ENCODE measurements at regions not wholly inside any gene's neighbourhood (a gene's known extent, or its start where the extent isn't known, plus 50 kb on each side); places are given as distances from the start of the nearest gene placed in this dataset.

DNA sequence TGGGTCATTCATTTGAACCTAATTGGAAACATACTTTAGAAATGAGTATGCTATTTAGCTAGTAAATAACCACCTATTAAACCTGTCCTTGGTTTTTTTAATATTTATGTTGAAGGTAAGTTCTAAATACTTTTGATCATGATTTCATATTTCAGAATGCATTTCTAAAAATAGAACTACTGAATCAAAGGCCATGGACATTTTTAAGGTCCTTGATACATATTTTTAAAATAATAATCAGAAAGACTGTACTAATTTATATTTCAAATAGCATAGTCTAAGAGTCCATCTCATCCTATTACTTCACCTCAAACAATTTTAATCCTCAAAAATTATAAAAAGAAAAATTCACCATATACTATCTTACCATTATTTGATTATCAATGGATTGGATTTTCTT, 102.1 kb upstream of the AKR1E2 start:
- ATAC-seq (replicated peaks in 1 of 4) (no peak), DNase-seq (no peak)
- Histone ChIP-seq H3K9me3 (no peaks in the 10 kb centered on the region), H3K4me1 (ENCODE audit: control insufficient read depth in 1 of 2, extremely low read depth in 1 of 2, insufficient read depth in 2 of 2, low read length in 2 of 2) (no peaks in the 10 kb centered on the region), H3K36me3 (ENCODE audit: control insufficient read depth in 2 of 2, extremely low read depth in 1 of 2, insufficient read depth in 1 of 2, low read length in 1 of 2) (no peaks in the 10 kb centered on the region), H3K27me3 (replicated peaks in 1 of 2; ENCODE audit: control insufficient read depth in 2 of 2, extremely low read depth in 1 of 2, insufficient read depth in 2 of 2, low read length in 1 of 2) (no peaks in the 10 kb centered on the region), H3K4me3 (ENCODE audit: control insufficient read depth in 1 of 2, extremely low read depth in 1 of 2, low read length in 1 of 2) (no peak overlapping the region), H3K27ac (ENCODE audit: low read length) (no peak overlapping the region)
- Mint-ChIP-seq H3K9me3 (no peaks in the 10 kb centered on the region), H3K4me3 (no peak overlapping the region), H3K27ac (no peak overlapping the region), H3K36me3 (no peaks in the 10 kb centered on the region), H3K4me1 (no peaks in the 10 kb centered on the region), H3K27me3 (peaks cover 9 to 13% of the 10 kb centered on the region in 2 donors)
- POLR2A ChIA-PET = no interaction called here
- CTCF ChIA-PET = no interaction called here

DNA sequence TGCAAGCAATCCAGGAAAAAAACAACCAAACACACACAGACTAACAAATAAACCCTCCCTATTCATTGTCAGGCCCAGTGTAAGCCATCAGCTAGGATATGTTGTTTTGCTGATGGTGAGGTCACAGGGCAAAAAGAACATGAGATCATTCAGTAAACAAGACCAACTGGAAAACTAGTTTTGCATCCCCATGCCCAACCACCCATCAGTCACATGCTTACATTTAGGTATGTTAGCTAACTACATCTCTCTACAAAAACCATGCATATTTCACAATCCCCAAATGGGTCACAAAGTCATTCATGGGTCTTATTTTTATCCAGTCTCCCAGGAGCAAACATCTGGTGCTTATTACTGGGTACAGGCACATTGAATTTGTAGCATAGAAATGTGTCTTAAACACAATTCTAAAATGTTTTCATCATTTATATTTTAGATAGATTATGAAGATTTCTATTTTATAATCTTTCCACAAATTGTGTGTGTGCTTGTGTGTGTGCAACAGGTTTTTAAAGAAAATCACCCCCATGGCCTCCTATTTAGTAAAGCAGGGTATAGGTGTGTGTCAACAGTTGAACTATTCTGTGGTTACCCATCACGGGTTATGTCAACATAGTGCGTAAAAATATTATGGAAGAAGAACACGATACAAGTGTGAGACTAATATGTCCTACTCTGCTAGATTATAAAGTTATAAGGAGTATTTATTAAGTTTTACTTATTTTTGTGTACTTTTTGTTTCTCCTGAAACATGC, 103.8 kb upstream of the AKR1E2 start:
- POLR2A ChIA-PET = no interaction called here
- H3K4me3 Mint-ChIP-seq = no peak overlapping the region

DNA sequence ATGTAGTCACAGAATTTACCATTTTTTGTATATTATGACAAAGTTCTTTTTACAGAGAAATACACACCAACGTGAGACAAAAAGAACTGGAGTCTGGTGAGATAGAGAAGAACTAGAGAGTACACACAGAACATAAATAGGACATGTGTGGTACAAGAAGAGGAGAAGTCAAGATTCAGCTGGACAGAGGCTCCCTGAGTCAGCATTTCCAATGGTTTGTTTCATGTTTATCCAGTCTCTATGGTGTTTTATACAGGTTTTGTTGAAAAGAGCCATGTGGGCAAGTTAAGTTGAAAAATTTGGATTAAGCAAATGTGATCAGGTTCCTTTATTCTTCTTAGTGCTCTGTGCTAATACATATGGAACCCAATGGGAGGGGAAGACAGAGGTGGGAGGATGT, 105.5 kb upstream of the AKR1E2 start:
- Mint-ChIP-seq H3K4me3 (no peak overlapping the region), H3K9me3 (no peaks in the 10 kb centered on the region), H3K27me3 (peaks cover 5 to 7% of the 10 kb centered on the region in 2 donors), H3K27ac (no peak overlapping the region), H3K4me1 (no peaks in the 10 kb centered on the region), H3K36me3 (no peaks in the 10 kb centered on the region)
- ChIA-PET CTCF (no interaction called here), POLR2A (no interaction called here)
- H3K27ac ChIP-seq (ENCODE audit: low read length) = no peak overlapping the region
- ATAC-seq (replicated peaks in 1 of 4) (no peak), DNase-seq (no peak)
- no peaks in the 10 kb centered on the region for H3K27me3 ChIP-seq (replicated peaks in 1 of 2; ENCODE audit: control insufficient read depth in 2 of 2, extremely low read depth in 1 of 2, insufficient read depth in 2 of 2, low read length in 1 of 2)
- WGBS (ENCODE audit: insufficient coverage) = no CpG with 5 or more reads among the region's 1 CpG
- no peaks in the 10 kb centered on the region for H3K36me3 ChIP-seq (ENCODE audit: control insufficient read depth in 2 of 2, extremely low read depth in 1 of 2, insufficient read depth in 1 of 2, low read length in 1 of 2)
- H3K4me1 ChIP-seq (ENCODE audit: control insufficient read depth in 1 of 2, extremely low read depth in 1 of 2, insufficient read depth in 2 of 2, low read length in 2 of 2) = no peaks in the 10 kb centered on the region
- H3K9me3 ChIP-seq = no peaks in the 10 kb centered on the region
- no peak overlapping the region for H3K4me3 ChIP-seq (ENCODE audit: control insufficient read depth in 1 of 2, extremely low read depth in 1 of 2, low read length in 1 of 2)

More for the DNA sequence above, 103.8 kb upstream of the AKR1E2 start:
- Mint-ChIP-seq H3K9me3 (no peaks in the 10 kb centered on the region), H3K4me1 (no peaks in the 10 kb centered on the region), H3K27ac (no peak overlapping the region), H3K36me3 (no peaks in the 10 kb centered on the region), H3K27me3 (peaks cover 7 to 9% of the 10 kb centered on the region in 2 donors)
- no peaks in the 10 kb centered on the region for H3K27me3 ChIP-seq (replicated peaks in 1 of 2; ENCODE audit: control insufficient read depth in 2 of 2, extremely low read depth in 1 of 2, insufficient read depth in 2 of 2, low read length in 1 of 2)
- no peaks in the 10 kb centered on the region for H3K4me1 ChIP-seq (ENCODE audit: control insufficient read depth in 1 of 2, extremely low read depth in 1 of 2, insufficient read depth in 2 of 2, low read length in 2 of 2)
- CTCF ChIA-PET = no interaction called here
- no peaks in the 10 kb centered on the region for H3K36me3 ChIP-seq (ENCODE audit: control insufficient read depth in 2 of 2, extremely low read depth in 1 of 2, insufficient read depth in 1 of 2, low read length in 1 of 2)
- no peaks in the 10 kb centered on the region for H3K9me3 ChIP-seq
- no peak overlapping the region for H3K4me3 ChIP-seq (ENCODE audit: control insufficient read depth in 1 of 2, extremely low read depth in 1 of 2, low read length in 1 of 2)
- H3K27ac ChIP-seq (ENCODE audit: low read length) = no peak overlapping the region
- no peak for DNase-seq
- ATAC-seq (replicated peaks in 1 of 4) = no peak
- WGBS (ENCODE audit: insufficient coverage) = no CpG with 5 or more reads among the region's 3 CpGs

DNA sequence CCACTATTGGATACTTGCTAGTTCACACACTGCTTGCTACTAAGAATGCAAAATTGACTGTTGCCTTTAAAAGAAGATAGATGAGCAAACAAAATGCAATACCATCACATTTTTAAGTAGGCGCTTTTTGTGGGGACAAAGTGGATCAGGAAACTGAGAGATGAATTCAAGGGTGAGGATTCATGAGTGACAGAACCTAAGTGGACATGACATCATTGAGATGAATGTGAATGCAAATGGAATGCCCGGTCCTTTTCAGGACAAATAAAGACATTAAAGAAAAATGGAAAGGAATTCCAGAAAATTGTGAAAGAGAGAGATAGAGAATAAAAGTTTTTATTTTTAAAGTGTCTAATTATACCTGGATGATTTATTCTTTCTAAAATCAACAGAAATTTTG, 106.3 kb upstream of the AKR1E2 start:
- H3K27me3 ChIP-seq (replicated peaks in 1 of 2; ENCODE audit: control insufficient read depth in 2 of 2, extremely low read depth in 1 of 2, insufficient read depth in 2 of 2, low read length in 1 of 2) = peaks cover 0 to 3% of the 10 kb centered on the region in 2 experiments
- Mint-ChIP-seq H3K27ac (no peak overlapping the region), H3K36me3 (no peaks in the 10 kb centered on the region), H3K4me1 (no peaks in the 10 kb centered on the region), H3K4me3 (no peak overlapping the region), H3K9me3 (no peaks in the 10 kb centered on the region), H3K27me3 (peaks cover 3 to 14% of the 10 kb centered on the region in 2 donors)
- no peak overlapping the region for H3K4me3 ChIP-seq (ENCODE audit: control insufficient read depth in 1 of 2, extremely low read depth in 1 of 2, low read length in 1 of 2)
- no peaks in the 10 kb centered on the region for H3K9me3 ChIP-seq
- POLR2A ChIA-PET = no interaction called here
- ATAC-seq (replicated peaks in 1 of 4) (no peak), DNase-seq (no peak)
- H3K36me3 ChIP-seq (ENCODE audit: control insufficient read depth in 2 of 2, extremely low read depth in 1 of 2, insufficient read depth in 1 of 2, low read length in 1 of 2) = no peaks in the 10 kb centered on the region
- CTCF ChIA-PET = no interaction called here
- H3K4me1 ChIP-seq (ENCODE audit: control insufficient read depth in 1 of 2, extremely low read depth in 1 of 2, insufficient read depth in 2 of 2, low read length in 2 of 2) = no peaks in the 10 kb centered on the region
- WGBS (ENCODE audit: insufficient coverage) = 80% methylated on average over 1 of the region's 2 CpGs
- H3K27ac ChIP-seq (ENCODE audit: low read length) = no peak overlapping the region

DNA sequence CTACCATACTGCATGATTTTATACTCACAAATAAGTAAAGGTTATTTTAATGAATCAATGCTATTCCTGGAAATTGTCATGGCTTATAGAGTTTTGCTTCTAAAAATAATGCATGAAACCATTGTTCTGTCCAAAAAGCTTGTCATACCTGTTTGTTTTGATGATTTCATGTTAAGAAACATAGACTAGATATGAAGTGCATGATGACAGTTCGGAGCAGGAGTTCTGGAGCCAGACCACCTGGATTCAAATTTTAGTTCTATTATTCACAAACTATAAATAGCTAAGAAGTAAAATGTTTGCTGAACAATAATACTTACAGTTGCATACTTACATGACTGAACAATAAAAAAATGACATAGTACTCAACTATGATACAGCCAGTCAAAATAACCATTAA, 107.0 kb upstream of the AKR1E2 start:
- Mint-ChIP-seq H3K4me1 (no peaks in the 10 kb centered on the region), H3K27me3 (peaks cover 5 to 14% of the 10 kb centered on the region in 2 donors), H3K27ac (no peak overlapping the region), H3K9me3 (no peaks in the 10 kb centered on the region), H3K36me3 (no peaks in the 10 kb centered on the region), H3K4me3 (no peak overlapping the region)
- H3K4me3 ChIP-seq (ENCODE audit: control insufficient read depth in 1 of 2, extremely low read depth in 1 of 2, low read length in 1 of 2) = no peak overlapping the region
- no peaks in the 10 kb centered on the region for H3K36me3 ChIP-seq (ENCODE audit: control insufficient read depth in 2 of 2, extremely low read depth in 1 of 2, insufficient read depth in 1 of 2, low read length in 1 of 2)
- ATAC-seq (replicated peaks in 1 of 4) (no peak), DNase-seq (no peak)
- WGBS (ENCODE audit: insufficient coverage) = no CpG with 5 or more reads among the region's 1 CpG
- no peaks in the 10 kb centered on the region for H3K4me1 ChIP-seq (ENCODE audit: control insufficient read depth in 1 of 2, extremely low read depth in 1 of 2, insufficient read depth in 2 of 2, low read length in 2 of 2)
- peaks cover 0 to 3% of the 10 kb centered on the region in 2 experiments for H3K27me3 ChIP-seq (replicated peaks in 1 of 2; ENCODE audit: control insufficient read depth in 2 of 2, extremely low read depth in 1 of 2, insufficient read depth in 2 of 2, low read length in 1 of 2)
- ChIA-PET CTCF (no interaction called here), POLR2A (no interaction called here)
- H3K9me3 ChIP-seq = no peaks in the 10 kb centered on the region
- no peak overlapping the region for H3K27ac ChIP-seq (ENCODE audit: low read length)

DNA sequence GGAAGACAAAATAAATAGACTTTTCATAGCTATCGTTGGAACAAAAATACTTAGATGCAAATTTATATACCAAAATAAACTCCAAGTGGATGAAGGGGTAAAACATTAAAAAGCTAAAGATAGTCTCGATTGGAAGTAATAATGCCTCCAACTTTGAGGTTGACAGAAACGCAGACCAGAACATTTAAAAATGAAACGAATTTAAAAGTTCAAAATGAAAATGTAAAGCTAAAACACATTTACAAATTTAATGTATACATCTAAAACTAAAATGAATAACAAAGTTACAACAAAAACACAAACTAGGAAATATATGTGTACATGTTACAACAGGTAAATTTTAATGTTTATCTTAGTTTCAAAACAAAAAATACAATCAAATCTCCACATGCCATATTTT, 107.5 kb upstream of the AKR1E2 start:
- WGBS (ENCODE audit: insufficient coverage) = no CpG with 5 or more reads among the region's 4 CpGs

More for the DNA sequence above, 107.5 kb upstream of the AKR1E2 start:
- no peak overlapping the region for H3K4me3 Mint-ChIP-seq
- H3K27ac Mint-ChIP-seq = no peak overlapping the region
- Histone ChIP-seq H3K27ac (ENCODE audit: low read length) (no peak overlapping the region), H3K9me3 (no peaks in the 10 kb centered on the region), H3K27me3 (replicated peaks in 1 of 2; ENCODE audit: control insufficient read depth in 2 of 2, extremely low read depth in 1 of 2, insufficient read depth in 2 of 2, low read length in 1 of 2) (peaks cover 0 to 3% of the 10 kb centered on the region in 2 experiments), H3K36me3 (ENCODE audit: control insufficient read depth in 2 of 2, extremely low read depth in 1 of 2, insufficient read depth in 1 of 2, low read length in 1 of 2) (no peaks in the 10 kb centered on the region), H3K4me1 (ENCODE audit: control insufficient read depth in 1 of 2, extremely low read depth in 1 of 2, insufficient read depth in 2 of 2, low read length in 2 of 2) (no peaks in the 10 kb centered on the region), H3K4me3 (ENCODE audit: control insufficient read depth in 1 of 2, extremely low read depth in 1 of 2, low read length in 1 of 2) (no peak overlapping the region)
- no peaks in the 10 kb centered on the region for H3K9me3 Mint-ChIP-seq
- no peak for DNase-seq
- peaks cover 5 to 14% of the 10 kb centered on the region in 2 donors for H3K27me3 Mint-ChIP-seq
- H3K4me1 Mint-ChIP-seq = no peaks in the 10 kb centered on the region
- ChIA-PET CTCF (no interaction called here), POLR2A (interaction anchor here in 1 of 2 donors (0.8 kb wide), 1 partner anchor 18 kb away, joined by 3 read pairs; no protein-coding TSS in a partner anchor)
- H3K36me3 Mint-ChIP-seq = no peaks in the 10 kb centered on the region
- no peak for ATAC-seq (replicated peaks in 1 of 4)
